ENCODE measurements at regions not wholly inside any gene's neighbourhood (a gene's known extent, or its start where the extent isn't known, plus 50 kb on each side); places are given as distances from the start of the nearest gene placed in this dataset.

- TF ChIP-seq POLR2A (IDR thresholded peaks at IDR 0.05; ENCODE audit: low read depth, low read length) = no peak
- TF ChIP-seq TAF1 (IDR thresholded peaks at IDR 0.05; ENCODE audit: borderline replicate concordance, low read depth, low read length) = no peak
- TF ChIP-seq POLR2AphosphoS5 (IDR thresholded peaks at IDR 0.05; ENCODE audit: low read depth, low read length) = no peak
- FAIRE-seq = no peak
- DNase-seq (ENCODE audit: insufficient read length) = no peak
These were observed 67.4 kb upstream of the HELT start for GRCh38 chr4:184950926-184951325.

GRCh38 chr4:184951668-184952160 is 66.6 kb upstream of the HELT start:
- TF ChIP-seq POLR2AphosphoS5 (IDR thresholded peaks at IDR 0.05; ENCODE audit: low read depth, low read length) (no peak), POLR2A (IDR thresholded peaks at IDR 0.05; ENCODE audit: low read depth, low read length) (no peak), TAF1 (IDR thresholded peaks at IDR 0.05; ENCODE audit: borderline replicate concordance, low read depth, low read length) (no peak)
- DNase-seq (ENCODE audit: insufficient read length) (no peak), FAIRE-seq (no peak)

- FAIRE-seq = no peak
- DNase-seq (ENCODE audit: insufficient read length) = no peak
- TF ChIP-seq TAF1 (IDR thresholded peaks at IDR 0.05; ENCODE audit: borderline replicate concordance, low read depth, low read length) (no peak), POLR2AphosphoS5 (IDR thresholded peaks at IDR 0.05; ENCODE audit: low read depth, low read length) (no peak), POLR2A (IDR thresholded peaks at IDR 0.05; ENCODE audit: low read depth, low read length) (no peak)
These were observed 65.8 kb upstream of the HELT start for GRCh38 chr4:184952522-184952921.

- TF ChIP-seq POLR2A (IDR thresholded peaks at IDR 0.05; ENCODE audit: low read depth, low read length) (no peak), POLR2AphosphoS5 (IDR thresholded peaks at IDR 0.05; ENCODE audit: low read depth, low read length) (no peak)
- FAIRE-seq = no peak
- DNase-seq (ENCODE audit: insufficient read length) = no peak
These were observed 64.8 kb upstream of the HELT start for GRCh38 chr4:184953421-184953945.

DNA sequence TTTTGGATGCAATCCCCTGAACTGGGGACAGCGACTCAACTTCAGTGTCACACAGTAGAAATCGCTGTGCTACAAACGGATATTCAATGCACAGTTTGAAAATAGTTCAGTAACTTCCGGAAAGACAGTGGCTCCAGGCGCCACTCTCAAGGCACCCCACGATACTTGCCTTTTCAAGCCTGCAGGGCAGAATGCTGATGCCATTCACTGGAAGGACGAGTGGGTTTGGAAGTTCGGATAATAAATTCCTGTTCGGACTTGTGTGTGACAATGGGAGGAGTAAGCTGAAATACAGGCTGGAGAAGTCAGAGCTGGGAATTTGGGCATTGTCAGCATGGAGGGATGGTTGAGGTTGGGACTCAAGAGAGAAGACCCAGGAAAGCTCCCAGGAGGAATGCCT is 64.3 kb upstream of the HELT start:
- DNase-seq (ENCODE audit: insufficient read length) = no peak
- no peak for FAIRE-seq
- TF ChIP-seq POLR2AphosphoS5 (IDR thresholded peaks at IDR 0.05; ENCODE audit: low read depth, low read length) (no peak), TAF1 (IDR thresholded peaks at IDR 0.05; ENCODE audit: borderline replicate concordance, low read depth, low read length) (no peak), POLR2A (IDR thresholded peaks at IDR 0.05; ENCODE audit: low read depth, low read length) (no peak)

DNA sequence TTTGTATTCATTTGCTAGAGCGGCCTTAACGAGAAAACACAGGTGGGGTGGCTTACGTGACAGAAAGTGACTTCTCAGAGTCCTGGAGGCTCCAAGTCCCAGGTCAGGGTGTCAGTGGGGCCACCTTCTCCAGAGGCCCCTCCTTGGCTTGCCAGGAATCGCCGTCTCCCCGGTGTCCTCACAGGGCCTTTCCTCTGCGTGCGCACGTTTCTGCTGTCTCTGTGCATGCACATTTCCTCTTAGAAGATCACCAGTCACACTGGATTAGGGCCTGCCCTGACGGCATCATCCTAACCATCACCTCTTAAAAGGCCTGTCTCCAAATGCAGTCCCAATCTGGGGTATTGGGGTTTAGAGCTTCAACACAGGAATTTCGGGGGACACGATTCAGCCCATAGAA is 63.8 kb upstream of the HELT start:
- DNase-seq (ENCODE audit: insufficient read length) = no peak
- no peak for FAIRE-seq
- TF ChIP-seq TAF1 (IDR thresholded peaks at IDR 0.05; ENCODE audit: borderline replicate concordance, low read depth, low read length) = no peak
- TF ChIP-seq POLR2A (IDR thresholded peaks at IDR 0.05; ENCODE audit: low read depth, low read length) = no peak
- no peak for TF ChIP-seq POLR2AphosphoS5 (IDR thresholded peaks at IDR 0.05; ENCODE audit: low read depth, low read length)

GRCh38 chr4:184955116-184955515 is 63.2 kb upstream of the HELT start:
- TF ChIP-seq POLR2AphosphoS5 (IDR thresholded peaks at IDR 0.05; ENCODE audit: low read depth, low read length) (no peak), POLR2A (IDR thresholded peaks at IDR 0.05; ENCODE audit: low read depth, low read length) (no peak), TAF1 (IDR thresholded peaks at IDR 0.05; ENCODE audit: borderline replicate concordance, low read depth, low read length) (no peak)
- no peak for DNase-seq (ENCODE audit: insufficient read length)
- FAIRE-seq = no peak

- DNase-seq (ENCODE audit: insufficient read length) = peak; percentile 32
- FAIRE-seq = peak; percentile 80
- TF ChIP-seq TAF1 (IDR thresholded peaks at IDR 0.05; ENCODE audit: borderline replicate concordance, low read depth, low read length) (no peak), POLR2A (IDR thresholded peaks at IDR 0.05; ENCODE audit: low read depth, low read length) (no peak)
These were observed 62.7 kb upstream of the HELT start for GRCh38 chr4:184955636-184956035.

GRCh38 chr4:184957446-184958115 is 60.7 kb upstream of the HELT start:
- DNase-seq (ENCODE audit: insufficient read length) (no peak), FAIRE-seq (no peak)
- TF ChIP-seq POLR2A (IDR thresholded peaks at IDR 0.05; ENCODE audit: low read depth, low read length) (no peak), POLR2AphosphoS5 (IDR thresholded peaks at IDR 0.05; ENCODE audit: low read depth, low read length) (no peak), TAF1 (IDR thresholded peaks at IDR 0.05; ENCODE audit: borderline replicate concordance, low read depth, low read length) (no peak)

GRCh38 chr4:184958127-184958922 is 60.0 kb upstream of the HELT start:
- FAIRE-seq = no peak
- no peak for DNase-seq (ENCODE audit: insufficient read length)
- TF ChIP-seq POLR2AphosphoS5 (IDR thresholded peaks at IDR 0.05; ENCODE audit: low read depth, low read length) (no peak), TAF1 (IDR thresholded peaks at IDR 0.05; ENCODE audit: borderline replicate concordance, low read depth, low read length) (no peak), POLR2A (IDR thresholded peaks at IDR 0.05; ENCODE audit: low read depth, low read length) (no peak)

GRCh38 chr4:184958923-184959210 is 59.4 kb upstream of the HELT start:
- TF ChIP-seq TAF1 (IDR thresholded peaks at IDR 0.05; ENCODE audit: borderline replicate concordance, low read depth, low read length) (no peak), POLR2AphosphoS5 (IDR thresholded peaks at IDR 0.05; ENCODE audit: low read depth, low read length) (no peak), POLR2A (IDR thresholded peaks at IDR 0.05; ENCODE audit: low read depth, low read length) (no peak)
- FAIRE-seq (no peak), DNase-seq (ENCODE audit: insufficient read length) (no peak)

GRCh38 chr4:184959309-184959708 is 59.0 kb upstream of the HELT start:
- no peak for TF ChIP-seq POLR2AphosphoS5 (IDR thresholded peaks at IDR 0.05; ENCODE audit: low read depth, low read length)
- TF ChIP-seq POLR2A (IDR thresholded peaks at IDR 0.05; ENCODE audit: low read depth, low read length) = no peak
- no peak for TF ChIP-seq TAF1 (IDR thresholded peaks at IDR 0.05; ENCODE audit: borderline replicate concordance, low read depth, low read length)
- DNase-seq (ENCODE audit: insufficient read length) (no peak), FAIRE-seq (no peak)

All from GM12892 (cell line).